A673 (cell line): ENCODE measurements at regions not wholly inside any gene's neighbourhood (a gene's known extent, or its start where the extent isn't known, plus 50 kb on each side); places are given as distances from the start of the nearest gene placed in this dataset.

ENCODE experiments used
- EZH2 ChIP-seq: fragments of 200-600 bp; sonication (generic); IDR thresholded peaks from 2 replicates; pipeline ENCODE4 v1.6.1; 2017; ENCODE audit warnings: borderline replicate concordance, low read depth, mild to moderate bottlenecking, mixed read lengths, antibody characterized with exemption, low read length; ENCODE audit not compliant: poor library complexity, severe bottlenecking
- TF ChIP-seq, protein P1 (sequence below): fragments of 300-800, 200-600 bp; sonication (generic); conservative IDR thresholded peaks from 2 replicates; pipeline ENCODE4 v1.5.1; 2017; ENCODE audit warnings: low read depth, mild to moderate bottlenecking, antibody characterized with exemption, low read length, moderate library complexity, mixed read lengths

DNA sequence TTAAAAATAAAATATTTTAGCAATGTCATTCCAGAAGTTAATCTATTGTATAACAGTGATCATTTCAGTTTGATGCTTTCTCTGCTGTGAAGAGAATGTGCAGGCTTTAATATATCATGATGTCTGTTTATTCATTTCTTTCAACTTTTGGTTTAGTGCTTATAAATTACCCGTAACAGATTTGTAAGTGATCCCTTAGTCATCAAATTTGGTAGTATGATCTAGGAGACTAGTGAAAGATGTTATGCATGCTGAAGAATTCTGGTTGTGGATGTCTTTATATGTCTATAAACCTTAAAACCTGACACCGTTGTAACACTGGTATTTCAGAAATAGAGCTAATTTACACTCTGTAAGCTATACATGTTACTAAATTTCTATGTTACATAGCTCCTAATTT lies 260.4 kb downstream of the CPS1 start:
- TF ChIP-seq, protein P1, sequence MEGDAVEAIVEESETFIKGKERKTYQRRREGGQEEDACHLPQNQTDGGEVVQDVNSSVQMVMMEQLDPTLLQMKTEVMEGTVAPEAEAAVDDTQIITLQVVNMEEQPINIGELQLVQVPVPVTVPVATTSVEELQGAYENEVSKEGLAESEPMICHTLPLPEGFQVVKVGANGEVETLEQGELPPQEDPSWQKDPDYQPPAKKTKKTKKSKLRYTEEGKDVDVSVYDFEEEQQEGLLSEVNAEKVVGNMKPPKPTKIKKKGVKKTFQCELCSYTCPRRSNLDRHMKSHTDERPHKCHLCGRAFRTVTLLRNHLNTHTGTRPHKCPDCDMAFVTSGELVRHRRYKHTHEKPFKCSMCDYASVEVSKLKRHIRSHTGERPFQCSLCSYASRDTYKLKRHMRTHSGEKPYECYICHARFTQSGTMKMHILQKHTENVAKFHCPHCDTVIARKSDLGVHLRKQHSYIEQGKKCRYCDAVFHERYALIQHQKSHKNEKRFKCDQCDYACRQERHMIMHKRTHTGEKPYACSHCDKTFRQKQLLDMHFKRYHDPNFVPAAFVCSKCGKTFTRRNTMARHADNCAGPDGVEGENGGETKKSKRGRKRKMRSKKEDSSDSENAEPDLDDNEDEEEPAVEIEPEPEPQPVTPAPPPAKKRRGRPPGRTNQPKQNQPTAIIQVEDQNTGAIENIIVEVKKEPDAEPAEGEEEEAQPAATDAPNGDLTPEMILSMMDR, result no peak
- TF ChIP-seq EZH2, result no peak
